Activated gamma-delta T cell treated with Interleukin-2 at 50 U/mL for 16 hours (primary cell): ENCODE measurements at regions not wholly inside any gene's neighbourhood (a gene's known extent, or its start where the extent isn't known, plus 50 kb on each side); places are given as distances from the start of the nearest gene placed in this dataset.
"Not testable (repeated sequence)": the region's sequence is repeated elsewhere in the genome, so short reads cannot be mapped to it uniquely, and the experiment has no call there.

Source experiments
- DNase-seq: peaks from one replicate; pipeline ENCODE4 v3.0.0-alpha.2; 2020

- DNase-seq, result no peak
These were observed 110.4 kb upstream of the KLHL1 start for GRCh38 chr13:70218618-70219017.

- not testable (repeated sequence) for DNase-seq
These were observed 100.7 kb upstream of the KLHL1 start for GRCh38 chr13:70208968-70209367.

- no peak for DNase-seq
These were observed 98.4 kb upstream of the KLHL1 start for GRCh38 chr13:70206671-70207070.

- no peak for DNase-seq
These were observed 95.5 kb upstream of the KLHL1 start for GRCh38 chr13:70203661-70204229.

GRCh38 chr13:70191034-70191433 lies 82.8 kb upstream of the KLHL1 start:
- no peak for DNase-seq

GRCh38 chr13:70189981-70190380 lies 81.7 kb upstream of the KLHL1 start:
- no peak for DNase-seq

- DNase-seq, result no peak
These were observed 80.3 kb upstream of the KLHL1 start for GRCh38 chr13:70188567-70188966.

GRCh38 chr13:70183041-70183440 lies 74.8 kb upstream of the KLHL1 start:
- DNase-seq, result no peak
